Liver (tissue), 8 donors: ENCODE measurements at regions not wholly inside any gene's neighbourhood (a gene's known extent, or its start where the extent isn't known, plus 50 kb on each side); places are given as distances from the start of the nearest gene placed in this dataset.

ENCODE experiments used
- DNase-seq: peaks from one replicate; pipeline ENCODE4 v3.0.0-alpha.2; 2017; ENCODE audit warnings: low spot score
- H3K27ac ChIP-seq, 2 donors: one replicate each; pipeline ENCODE4 v1.7.0; 2013; ENCODE audit warnings: inconsistent platforms in 2 of 2, low read length in 2 of 2, control low read depth in 1 of 2, low read depth in 1 of 2, mild to moderate bottlenecking in 1 of 2
- H3K27me3 ChIP-seq, 4 donors: one replicate each; pipeline versions ENCODE4 v1.6.1 to v1.7.0; 2013; ENCODE audit warnings: low read length in 3 of 4, inconsistent platforms in 1 of 4, mild to moderate bottlenecking in 1 of 4, moderate library complexity in 1 of 4; ENCODE audit not compliant: control insufficient read depth in 4 of 4, insufficient read depth in 4 of 4
- H3K36me3 ChIP-seq, 4 donors: one replicate each; pipeline versions ENCODE4 v1.6.1 to v1.7.0; 2013; ENCODE audit warnings: low read length in 3 of 4, mild to moderate bottlenecking in 3 of 4, low read depth in 1 of 4, moderate library complexity in 1 of 4; ENCODE audit not compliant: control insufficient read depth in 4 of 4, insufficient read depth in 3 of 4
- H3K4me1 ChIP-seq, 4 donors: one replicate each; pipeline versions ENCODE4 v1.6.1 to v1.7.0; 2013; ENCODE audit warnings: low read length in 3 of 4, mild to moderate bottlenecking in 3 of 4, moderate library complexity in 1 of 4; ENCODE audit not compliant: control insufficient read depth in 4 of 4, insufficient read depth in 4 of 4
- H3K4me3 ChIP-seq, 3 donors: one replicate each; pipeline versions ENCODE4 v1.6.1 to v1.7.0; 2013; ENCODE audit warnings: low read length in 3 of 3, control low read depth in 1 of 3, low read depth in 1 of 3, mild to moderate bottlenecking in 1 of 3
- H3K9ac ChIP-seq, 2 donors: one replicate each; pipeline ENCODE4 v1.7.0; 2013; ENCODE audit warnings: low read length in 2 of 2, mild to moderate bottlenecking in 2 of 2, moderate library complexity in 2 of 2, control low read depth in 1 of 2, low read depth in 1 of 2
- H3K9me3 ChIP-seq, 4 donors: one replicate each; pipeline versions ENCODE4 v1.6.1 to v1.7.0; 2013; ENCODE audit warnings: low read length in 3 of 4; ENCODE audit not compliant: control insufficient read depth in 4 of 4
- EGR1 ChIP-seq, 2 donors: IDR thresholded peaks; 2 replicates each; pipeline ENCODE4 v1.6.1; 2016 to 2018; ENCODE audit warnings: antibody characterized with exemption in 2 of 2, low read depth in 2 of 2
- FOXA1 ChIP-seq: IDR thresholded peaks from 2 replicates; pipeline ENCODE4 v1.6.1; 2016; ENCODE audit warnings: antibody characterized with exemption
- FOXA2 ChIP-seq: IDR thresholded peaks from 2 replicates; pipeline ENCODE4 v1.6.1; 2016; ENCODE audit warnings: antibody characterized with exemption
- GABPA ChIP-seq, 2 donors: IDR thresholded peaks in 1 of 2; conservative IDR thresholded peaks in 1 of 2; 2 replicates each; pipeline ENCODE4 v1.6.1; 2016; ENCODE audit warnings: antibody characterized with exemption in 2 of 2, mild to moderate bottlenecking in 1 of 2, moderate library complexity in 1 of 2
- HNF4A ChIP-seq, 2 donors: conservative IDR thresholded peaks; 2 replicates each; pipeline ENCODE4 v1.6.1; 2016; ENCODE audit warnings: antibody characterized with exemption in 2 of 2, mild to moderate bottlenecking in 2 of 2
- HNF4G ChIP-seq: IDR thresholded peaks from 2 replicates; pipeline ENCODE4 v1.6.1; 2016; ENCODE audit warnings: antibody characterized with exemption
- JUND ChIP-seq, 2 donors: IDR thresholded peaks; 2 replicates each; pipeline ENCODE4 v1.6.1; 2016; ENCODE audit warnings: antibody characterized with exemption in 2 of 2
- NR2F2 ChIP-seq: IDR thresholded peaks from 2 replicates; pipeline ENCODE4 v1.6.1; 2016; ENCODE audit warnings: antibody characterized with exemption
- RAD21 ChIP-seq, 2 donors: IDR thresholded peaks; 2 replicates each; pipeline ENCODE4 v1.6.1; 2016; ENCODE audit warnings: antibody characterized with exemption in 2 of 2, mild to moderate bottlenecking in 2 of 2
- RXRA ChIP-seq, 2 donors: IDR thresholded peaks; 2 replicates each; pipeline ENCODE4 v1.6.1; 2017 to 2018; ENCODE audit warnings: antibody characterized with exemption in 2 of 2, mild to moderate bottlenecking in 1 of 2
- SP1 ChIP-seq: IDR thresholded peaks from 2 replicates; pipeline ENCODE4 v1.6.1; 2018; ENCODE audit warnings: antibody characterized with exemption, mild to moderate bottlenecking
- TAF1 ChIP-seq: conservative IDR thresholded peaks from 2 replicates; pipeline ENCODE4 v1.6.1; 2016; ENCODE audit warnings: antibody characterized with exemption, mild to moderate bottlenecking
- YY1 ChIP-seq: IDR thresholded peaks from 2 replicates; pipeline ENCODE4 v1.6.1; 2016; ENCODE audit warnings: antibody characterized with exemption, mild to moderate bottlenecking
- WGBS: extraction: QIAGEN DNeasy Blood & Tissue Kit; methylation state at CpG from one replicate; pipeline ENCODE4 v1.1.7; 2013; 5-methylcytosine and 5-hydroxymethylcytosine counted together
- TF ChIP-seq, protein P1 (sequence below): IDR thresholded peaks from 2 replicates; pipeline ENCODE4 v1.6.1; 2016; ENCODE audit warnings: antibody characterized with exemption
- TF ChIP-seq, protein P2 (sequence below): IDR thresholded peaks from 2 replicates; pipeline ENCODE4 v1.6.1; 2016; ENCODE audit warnings: antibody characterized with exemption, mild to moderate bottlenecking
- TF ChIP-seq, protein P3 (sequence below): IDR thresholded peaks from 2 replicates; pipeline ENCODE4 v1.6.1; 2016; ENCODE audit warnings: antibody characterized with exemption
- TF ChIP-seq, protein P4 (sequence below): fragments of 150-350 bp; IDR thresholded peaks from 2 replicates; pipeline ENCODE4 v1.5.1; 2017; ENCODE audit warnings: improper control_type of control experiment, low read depth, low read length; ENCODE audit not compliant: missing input control
- donor health status: healthy.
- donor health status: healthy.
- donor health status: healthy.
- donor health status: healthy.
- donor health status: healthy.

DNA sequence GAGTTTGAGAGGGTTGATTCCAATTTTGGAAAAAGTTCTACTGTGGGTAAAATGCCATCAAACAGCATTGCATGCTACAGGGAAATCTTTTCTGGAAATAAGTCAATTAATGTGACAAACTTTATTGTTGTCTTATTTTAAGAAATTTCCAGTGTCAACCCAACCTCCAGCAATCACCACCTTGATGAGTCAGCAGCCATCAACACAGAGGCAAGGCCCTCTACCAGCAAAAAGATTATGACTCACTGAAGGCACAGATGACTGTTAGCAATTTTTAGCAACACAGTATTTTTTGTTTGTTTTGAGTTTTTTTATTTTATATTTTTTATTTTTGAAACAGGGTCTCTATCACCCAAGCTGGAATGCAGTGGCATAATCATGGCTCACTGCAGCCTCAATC is 165.4 kb upstream of the C1QTNF7 start:
- Histone ChIP-seq H3K36me3 (no peaks in the 10 kb centered on the region), H3K9ac (no peak overlapping the region), H3K4me1 (no peaks in the 10 kb centered on the region), H3K27ac (no peak overlapping the region), H3K4me3 (no peak overlapping the region), H3K27me3 (no peaks in the 10 kb centered on the region), H3K9me3 (peaks cover 2 to 7% (median 4%) of the 10 kb centered on the region in 4 donors)
- DNase-seq, result no peak
- TF ChIP-seq, protein P1, sequence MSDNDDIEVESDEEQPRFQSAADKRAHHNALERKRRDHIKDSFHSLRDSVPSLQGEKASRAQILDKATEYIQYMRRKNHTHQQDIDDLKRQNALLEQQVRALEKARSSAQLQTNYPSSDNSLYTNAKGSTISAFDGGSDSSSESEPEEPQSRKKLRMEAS, result no peak
- TF ChIP-seq NR2F2 (no peak), TAF1 (no peak), RAD21 (IDR thresholded peaks at IDR 0.05) (no peak), SP1 (no peak), FOXA2 (no peak), RXRA (IDR thresholded peaks at IDR 0.05) (no peak), GABPA (IDR thresholded peaks at IDR 0.05 in 1 of 2, conservative IDR thresholded peaks at IDR 0.05 in 1 of 2) (no peak), HNF4A (conservative IDR thresholded peaks at IDR 0.05) (no peak), FOXA1 (no peak), YY1 (no peak), HNF4G (no peak), JUND (IDR thresholded peaks at IDR 0.05) (no peak), EGR1 (IDR thresholded peaks at IDR 0.05; ENCODE audit: low read depth in 2 of 2) (no peak)
- TF ChIP-seq, protein P2, sequence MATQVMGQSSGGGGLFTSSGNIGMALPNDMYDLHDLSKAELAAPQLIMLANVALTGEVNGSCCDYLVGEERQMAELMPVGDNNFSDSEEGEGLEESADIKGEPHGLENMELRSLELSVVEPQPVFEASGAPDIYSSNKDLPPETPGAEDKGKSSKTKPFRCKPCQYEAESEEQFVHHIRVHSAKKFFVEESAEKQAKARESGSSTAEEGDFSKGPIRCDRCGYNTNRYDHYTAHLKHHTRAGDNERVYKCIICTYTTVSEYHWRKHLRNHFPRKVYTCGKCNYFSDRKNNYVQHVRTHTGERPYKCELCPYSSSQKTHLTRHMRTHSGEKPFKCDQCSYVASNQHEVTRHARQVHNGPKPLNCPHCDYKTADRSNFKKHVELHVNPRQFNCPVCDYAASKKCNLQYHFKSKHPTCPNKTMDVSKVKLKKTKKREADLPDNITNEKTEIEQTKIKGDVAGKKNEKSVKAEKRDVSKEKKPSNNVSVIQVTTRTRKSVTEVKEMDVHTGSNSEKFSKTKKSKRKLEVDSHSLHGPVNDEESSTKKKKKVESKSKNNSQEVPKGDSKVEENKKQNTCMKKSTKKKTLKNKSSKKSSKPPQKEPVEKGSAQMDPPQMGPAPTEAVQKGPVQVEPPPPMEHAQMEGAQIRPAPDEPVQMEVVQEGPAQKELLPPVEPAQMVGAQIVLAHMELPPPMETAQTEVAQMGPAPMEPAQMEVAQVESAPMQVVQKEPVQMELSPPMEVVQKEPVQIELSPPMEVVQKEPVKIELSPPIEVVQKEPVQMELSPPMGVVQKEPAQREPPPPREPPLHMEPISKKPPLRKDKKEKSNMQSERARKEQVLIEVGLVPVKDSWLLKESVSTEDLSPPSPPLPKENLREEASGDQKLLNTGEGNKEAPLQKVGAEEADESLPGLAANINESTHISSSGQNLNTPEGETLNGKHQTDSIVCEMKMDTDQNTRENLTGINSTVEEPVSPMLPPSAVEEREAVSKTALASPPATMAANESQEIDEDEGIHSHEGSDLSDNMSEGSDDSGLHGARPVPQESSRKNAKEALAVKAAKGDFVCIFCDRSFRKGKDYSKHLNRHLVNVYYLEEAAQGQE, result no peak
- TF ChIP-seq, protein P3, sequence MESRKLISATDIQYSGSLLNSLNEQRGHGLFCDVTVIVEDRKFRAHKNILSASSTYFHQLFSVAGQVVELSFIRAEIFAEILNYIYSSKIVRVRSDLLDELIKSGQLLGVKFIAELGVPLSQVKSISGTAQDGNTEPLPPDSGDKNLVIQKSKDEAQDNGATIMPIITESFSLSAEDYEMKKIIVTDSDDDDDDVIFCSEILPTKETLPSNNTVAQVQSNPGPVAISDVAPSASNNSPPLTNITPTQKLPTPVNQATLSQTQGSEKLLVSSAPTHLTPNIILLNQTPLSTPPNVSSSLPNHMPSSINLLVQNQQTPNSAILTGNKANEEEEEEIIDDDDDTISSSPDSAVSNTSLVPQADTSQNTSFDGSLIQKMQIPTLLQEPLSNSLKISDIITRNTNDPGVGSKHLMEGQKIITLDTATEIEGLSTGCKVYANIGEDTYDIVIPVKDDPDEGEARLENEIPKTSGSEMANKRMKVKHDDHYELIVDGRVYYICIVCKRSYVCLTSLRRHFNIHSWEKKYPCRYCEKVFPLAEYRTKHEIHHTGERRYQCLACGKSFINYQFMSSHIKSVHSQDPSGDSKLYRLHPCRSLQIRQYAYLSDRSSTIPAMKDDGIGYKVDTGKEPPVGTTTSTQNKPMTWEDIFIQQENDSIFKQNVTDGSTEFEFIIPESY, result no peak
- TF ChIP-seq, protein P4, sequence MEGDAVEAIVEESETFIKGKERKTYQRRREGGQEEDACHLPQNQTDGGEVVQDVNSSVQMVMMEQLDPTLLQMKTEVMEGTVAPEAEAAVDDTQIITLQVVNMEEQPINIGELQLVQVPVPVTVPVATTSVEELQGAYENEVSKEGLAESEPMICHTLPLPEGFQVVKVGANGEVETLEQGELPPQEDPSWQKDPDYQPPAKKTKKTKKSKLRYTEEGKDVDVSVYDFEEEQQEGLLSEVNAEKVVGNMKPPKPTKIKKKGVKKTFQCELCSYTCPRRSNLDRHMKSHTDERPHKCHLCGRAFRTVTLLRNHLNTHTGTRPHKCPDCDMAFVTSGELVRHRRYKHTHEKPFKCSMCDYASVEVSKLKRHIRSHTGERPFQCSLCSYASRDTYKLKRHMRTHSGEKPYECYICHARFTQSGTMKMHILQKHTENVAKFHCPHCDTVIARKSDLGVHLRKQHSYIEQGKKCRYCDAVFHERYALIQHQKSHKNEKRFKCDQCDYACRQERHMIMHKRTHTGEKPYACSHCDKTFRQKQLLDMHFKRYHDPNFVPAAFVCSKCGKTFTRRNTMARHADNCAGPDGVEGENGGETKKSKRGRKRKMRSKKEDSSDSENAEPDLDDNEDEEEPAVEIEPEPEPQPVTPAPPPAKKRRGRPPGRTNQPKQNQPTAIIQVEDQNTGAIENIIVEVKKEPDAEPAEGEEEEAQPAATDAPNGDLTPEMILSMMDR, result no peak

DNA sequence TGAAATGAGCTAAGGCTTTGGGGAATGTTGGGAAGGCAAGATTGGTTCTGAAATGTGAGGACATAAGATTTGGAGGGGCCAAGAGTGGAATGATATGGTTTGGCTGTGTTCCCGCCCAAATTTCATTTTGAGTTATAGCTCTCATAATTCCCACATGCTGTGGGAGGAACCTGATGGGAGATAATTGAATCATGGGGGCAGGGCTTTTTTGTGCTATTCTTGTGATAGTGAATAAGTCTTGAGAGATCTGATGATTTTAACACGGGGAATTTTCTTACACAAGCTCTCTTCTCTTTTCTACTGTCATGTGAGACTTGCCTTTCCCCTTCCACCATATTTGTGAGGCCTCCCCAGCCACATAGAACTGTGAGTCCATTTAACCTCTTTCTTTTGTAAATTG is 157.6 kb upstream of the C1QTNF7 start:
- Histone ChIP-seq H3K27me3 (no peaks in the 10 kb centered on the region), H3K4me1 (no peaks in the 10 kb centered on the region), H3K9me3 (peaks cover 0 to 8% (median 4%) of the 10 kb centered on the region in 4 donors), H3K9ac (no peak overlapping the region), H3K36me3 (no peaks in the 10 kb centered on the region), H3K27ac (no peak overlapping the region), H3K4me3 (no peak overlapping the region)
- 82% methylated on average over 2 of the region's 2 CpGs for WGBS
- no peak for DNase-seq
- TF ChIP-seq, protein P1, result no peak
- TF ChIP-seq, protein P2, result no peak
- TF ChIP-seq NR2F2 (no peak), JUND (IDR thresholded peaks at IDR 0.05) (no peak), YY1 (no peak), GABPA (IDR thresholded peaks at IDR 0.05 in 1 of 2, conservative IDR thresholded peaks at IDR 0.05 in 1 of 2) (no peak)
